PC-3 (cell line): ENCODE measurements at regions not wholly inside any gene's neighbourhood (a gene's known extent, or its start where the extent isn't known, plus 50 kb on each side); places are given as distances from the start of the nearest gene placed in this dataset.

Experiments used
- ATAC-seq: fragments of 200-7000 bp; cut with Tn5 transposase; 2 replicates; pipeline ENCODE4 v1.9.1; 2020; ENCODE audit warnings: mild to moderate bottlenecking, moderate library complexity
- BruUV-seq: library from RNA; stranded (reverse); fragments of 400-500 nt; replicated peaks from 2 replicates; lab custom pipeline; 2021; lab: Mats Ljungman, UMichigan
- CTCF ChIA-PET: fragments of 300-600 bp; sonication (Branson Sonifier 250); formaldehyde crosslinking; loops from one replicate; lab custom pipeline; 2022; ENCODE audit warnings: antibody characterized with exemption; lab: Charles Lee
- POLR2A ChIA-PET: fragments of 300-600 bp; sonication (Branson Sonifier 250); formaldehyde crosslinking; loops from one replicate; lab custom pipeline; 2022; ENCODE audit warnings: antibody characterized with exemption; ENCODE audit not compliant: unreplicated experiment; lab: Charles Lee
- DNase-seq: peaks from one replicate; pipeline ENCODE4 v3.0.0-alpha.2; 2015
- H2AFZ ChIP-seq: fragments of 300-600 bp; sonication (generic); 2 replicates; pipeline ENCODE4 v1.6.0; 2016; ENCODE audit warnings: antibody characterized with exemption, low read length
- H3F3A ChIP-seq: fragments of 300-600 bp; sonication (generic); one replicate; pipeline ENCODE4 v1.6.0; 2017; ENCODE audit warnings: antibody characterized with exemption, low read length, control low read depth, mild to moderate bottlenecking; ENCODE audit not compliant: unreplicated experiment
- H3K27ac ChIP-seq: fragments of 300-600 bp; sonication (generic); 2 replicates; pipeline ENCODE4 v1.5.1; 2016; ENCODE audit warnings: mild to moderate bottlenecking, low read length
- H3K27me3 ChIP-seq: fragments of 300-600 bp; sonication (generic); 2 replicates; pipeline ENCODE4 v1.6.1; 2016; ENCODE audit warnings: low read length, mixed read lengths
- H3K36me3 ChIP-seq: fragments of 300-600 bp; sonication (generic); 2 replicates; pipeline ENCODE4 v1.6.1; 2016; ENCODE audit warnings: low read depth, mixed run types, low read length, mixed read lengths
- H3K4me1 ChIP-seq: fragments of 300-600 bp; sonication (generic); 2 replicates; pipeline ENCODE4 v1.5.1; 2016; ENCODE audit warnings: low read length; ENCODE audit not compliant: insufficient read depth
- H3K4me2 ChIP-seq: fragments of 300-600 bp; sonication (generic); 2 replicates; pipeline ENCODE4 v1.6.0; 2016; ENCODE audit warnings: low read length
- H3K4me3 ChIP-seq: fragments of 300-600 bp; sonication (generic); 2 replicates; pipeline ENCODE4 v1.5.1; 2016; ENCODE audit warnings: mild to moderate bottlenecking, low read length, mixed read lengths
- H3K79me2 ChIP-seq: fragments of 300-600 bp; sonication (generic); 2 replicates; pipeline ENCODE4 v1.6.1; 2017; ENCODE audit warnings: low read length, mixed read lengths
- H3K9ac ChIP-seq: fragments of 300-600 bp; sonication (generic); 2 replicates; pipeline ENCODE4 v1.6.0; 2016; ENCODE audit warnings: mild to moderate bottlenecking, low read length
- H3K9me2 ChIP-seq: fragments of 300-600 bp; sonication (generic); replicated peaks from 2 replicates; pipeline ENCODE4 v1.6.1; 2016; ENCODE audit warnings: mixed run types, low read length, mixed read lengths
- H3K9me3 ChIP-seq: fragments of 300-600 bp; sonication (generic); 2 replicates; pipeline ENCODE4 v1.6.1; 2016; ENCODE audit warnings: low read length, mixed read lengths
- H4K20me1 ChIP-seq: fragments of 300-600 bp; sonication (generic); 2 replicates; pipeline ENCODE4 v1.6.1; 2016; ENCODE audit warnings: low read length, mixed read lengths
- CTCF ChIP-seq: fragments of 300-600 bp; sonication (generic); conservative IDR thresholded peaks from 2 replicates; pipeline ENCODE4 v1.5.1; 2017; ENCODE audit warnings: antibody characterized with exemption, low read depth, mild to moderate bottlenecking, low read length
- EZH2 ChIP-seq: fragments of 300-600 bp; sonication (generic); IDR thresholded peaks from one replicate; pipeline ENCODE4 v1.6.1; 2017; ENCODE audit warnings: antibody characterized with exemption, mild to moderate bottlenecking, low read length; ENCODE audit not compliant: unreplicated experiment
- EZH2phosphoT487 ChIP-seq: fragments of 300-600 bp; sonication (generic); IDR thresholded peaks from 2 replicates; pipeline ENCODE4 v1.6.1; 2018; ENCODE audit warnings: mild to moderate bottlenecking, antibody characterized with exemption, low read length, borderline replicate concordance
- intact Hi-C: fragments of 100-400 bp; cut with micrococcal nuclease; formaldehyde crosslinking; loops from 2 replicates; pipeline ENCODE4 v1.9.0; 2023

GRCh38 chr2:8277921-8278571 is 403.8 kb upstream of the ID2 start:
- Histone ChIP-seq H3K9me2 (no peaks in the 10 kb centered on the region), H3K79me2 (no peaks in the 10 kb centered on the region), H3K4me1 (0 out of 2 replicates have a peak, but pooled peaks cover 4% of the 10 kb centered on the region), H2AFZ (no peak overlapping the region), H4K20me1 (no peaks in the 10 kb centered on the region), H3K27ac (no peak overlapping the region), H3F3A (no peaks in the 10 kb centered on the region), H3K9ac (no peak overlapping the region), H3K36me3 (no peaks in the 10 kb centered on the region), H3K4me3 (no peak overlapping the region), H3K9me3 (no peaks in the 10 kb centered on the region), H3K27me3 (no peaks in the 10 kb centered on the region), H3K4me2 (no peak overlapping the region)
- BruUV-seq: no TSS peak
- TF ChIP-seq CTCF: no peak
- TF ChIP-seq EZH2: no peak
- no peak for TF ChIP-seq EZH2phosphoT487
- ChIA-PET CTCF (no interaction called here), POLR2A (no interaction called here)
- DNase-seq: no peak
- ATAC-seq: no peak
- intact Hi-C loops: no loop called here

GRCh38 chr2:8278709-8279354 is 403.0 kb upstream of the ID2 start:
- H3K4me2 ChIP-seq: no peak overlapping the region
- POLR2A ChIA-PET: no interaction called here

More at GRCh38 chr2:8278709-8279354, 403.0 kb upstream of the ID2 start:
- H3K9me3 ChIP-seq: no peaks in the 10 kb centered on the region
- no peak overlapping the region for H3K27ac ChIP-seq
- no peak overlapping the region for H3K9ac ChIP-seq
- no peak overlapping the region for H2AFZ ChIP-seq
- BruUV-seq: no TSS peak
- CTCF ChIA-PET: no interaction called here
- no peaks in the 10 kb centered on the region for H3K9me2 ChIP-seq
- H3K4me3 ChIP-seq: no peak overlapping the region
- no peaks in the 10 kb centered on the region for H3K79me2 ChIP-seq
- DNase-seq: no peak
- H3K36me3 ChIP-seq: no peaks in the 10 kb centered on the region
- H3K4me1 ChIP-seq: 0 out of 2 replicates have a peak, but pooled peaks cover 4% of the 10 kb centered on the region
- no peak for ATAC-seq
- intact Hi-C loops: no loop called here
- H4K20me1 ChIP-seq: no peaks in the 10 kb centered on the region
- no peaks in the 10 kb centered on the region for H3F3A ChIP-seq
- H3K27me3 ChIP-seq: no peaks in the 10 kb centered on the region
- no peak for TF ChIP-seq EZH2
- no peak for TF ChIP-seq CTCF
- no peak for TF ChIP-seq EZH2phosphoT487
